Suprapubic skin (tissue), 3 donors: ENCODE measurements at regions not wholly inside any gene's neighbourhood (a gene's known extent, or its start where the extent isn't known, plus 50 kb on each side); places are given as distances from the start of the nearest gene placed in this dataset.

Experiments
- CTCF ChIP-seq, 2 donors: fragments of 200-600 bp in 1 of 2; fragments of 450-650 bp in 1 of 2; sonication (generic) in 1 of 2; IDR thresholded peaks; one replicate each; pipeline ENCODE4 v1.5.1; 2016 to 2019; ENCODE audit warnings: antibody characterized with exemption in 2 of 2, mild to moderate bottlenecking in 1 of 2, moderate library complexity in 1 of 2
- POLR2A ChIP-seq, 2 donors: fragments of 450-650 bp; IDR thresholded peaks; one replicate each; pipeline ENCODE4 v1.6.1; 2017; ENCODE audit warnings: antibody characterized with exemption in 2 of 2, mild to moderate bottlenecking in 2 of 2, moderate library complexity in 2 of 2

DNA sequence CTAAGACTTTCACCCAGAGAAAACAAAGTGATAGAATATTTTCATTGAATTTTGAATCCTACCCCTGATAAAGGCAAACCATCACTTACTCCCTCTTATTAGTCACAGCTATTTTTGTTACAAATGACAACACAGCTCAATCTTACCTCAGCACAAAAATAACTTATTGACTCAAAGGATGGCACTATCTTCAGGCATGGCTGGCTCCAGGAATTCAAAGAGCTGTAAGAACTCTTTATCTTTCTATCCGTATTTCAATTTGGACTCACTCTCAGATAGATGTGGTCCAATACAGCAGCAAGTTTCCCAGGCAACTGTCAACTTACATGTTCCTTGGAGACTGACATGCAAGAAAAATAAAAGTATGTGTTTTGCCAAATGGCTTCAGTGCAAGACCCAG lies 709.4 kb upstream of the MDGA2 start:
- TF ChIP-seq POLR2A (IDR thresholded peaks at IDR 0.05) (no peak), CTCF (IDR thresholded peaks at IDR 0.05) (no peak)
